ENCODE measurements at regions not wholly inside any gene's neighbourhood (a gene's known extent, or its start where the extent isn't known, plus 50 kb on each side); places are given as distances from the start of the nearest gene placed in this dataset.

GRCh38 chr9:34826999-34827538, 117.1 kb upstream of the CCL21 start:
- no peak overlapping the region for H2AFZ ChIP-seq (ENCODE audit: low read length)
- no peaks in the 10 kb centered on the region for H4K20me1 ChIP-seq (ENCODE audit: insufficient read depth, low read length)
- H3K9me2 ChIP-seq (ENCODE audit: low read depth, low read length): no peaks in the 10 kb centered on the region
- no peak overlapping the region for H3K4me3 ChIP-seq (ENCODE audit: low read depth, low read length, poor library complexity, severe bottlenecking)
- H3F3A ChIP-seq (ENCODE audit: insufficient read depth, low read length): no peaks in the 10 kb centered on the region
- no peaks in the 10 kb centered on the region for H3K79me2 ChIP-seq (ENCODE audit: insufficient read depth, low read length)
- H3K9ac ChIP-seq (ENCODE audit: low read length): no peak overlapping the region
- H3K36me3 ChIP-seq (ENCODE audit: insufficient read depth, low read length): no peaks in the 10 kb centered on the region
- H3K4me2 ChIP-seq (ENCODE audit: low read length): no peak overlapping the region
- no peaks in the 10 kb centered on the region for H3K9me3 ChIP-seq (ENCODE audit: low read length)
- no peaks in the 10 kb centered on the region for H3K27me3 ChIP-seq (ENCODE audit: insufficient read depth, low read length)
- H3K4me1 ChIP-seq (ENCODE audit: insufficient read depth, low read length, severe bottlenecking): no peaks in the 10 kb centered on the region
- H3K27ac ChIP-seq (ENCODE audit: low read depth, low read length, poor library complexity, severe bottlenecking): no peak overlapping the region
- TF ChIP-seq EZH2 (IDR thresholded peaks at IDR 0.05; ENCODE audit: borderline replicate concordance, low read length): no peak
- no peak for TF ChIP-seq CTCF (IDR thresholded peaks at IDR 0.05; ENCODE audit: low read length)

- H3K4me3 ChIP-seq (ENCODE audit: low read depth, low read length, poor library complexity, severe bottlenecking): no peak overlapping the region
- H3K9me2 ChIP-seq (ENCODE audit: low read depth, low read length): no peaks in the 10 kb centered on the region
- no peak overlapping the region for H3K27ac ChIP-seq (ENCODE audit: low read depth, low read length, poor library complexity, severe bottlenecking)
- no peaks in the 10 kb centered on the region for H3K36me3 ChIP-seq (ENCODE audit: insufficient read depth, low read length)
- H4K20me1 ChIP-seq (ENCODE audit: insufficient read depth, low read length): no peaks in the 10 kb centered on the region
- H3K27me3 ChIP-seq (ENCODE audit: insufficient read depth, low read length): no peaks in the 10 kb centered on the region
- H3F3A ChIP-seq (ENCODE audit: insufficient read depth, low read length): no peaks in the 10 kb centered on the region
- H3K79me2 ChIP-seq (ENCODE audit: insufficient read depth, low read length): no peaks in the 10 kb centered on the region
- H3K4me1 ChIP-seq (ENCODE audit: insufficient read depth, low read length, severe bottlenecking): no peaks in the 10 kb centered on the region
- TF ChIP-seq EZH2 (IDR thresholded peaks at IDR 0.05; ENCODE audit: borderline replicate concordance, low read length) (no peak), CTCF (IDR thresholded peaks at IDR 0.05; ENCODE audit: low read length) (no peak)
- H2AFZ ChIP-seq (ENCODE audit: low read length): no peak overlapping the region
- no peak overlapping the region for H3K4me2 ChIP-seq (ENCODE audit: low read length)
- no peaks in the 10 kb centered on the region for H3K9me3 ChIP-seq (ENCODE audit: low read length)
- no peak overlapping the region for H3K9ac ChIP-seq (ENCODE audit: low read length)
Measured at GRCh38 chr9:34825775-34826174, 115.8 kb upstream of the CCL21 start.

GRCh38 chr9:34823778-34824177, 113.8 kb upstream of the CCL21 start:
- TF ChIP-seq EZH2 (IDR thresholded peaks at IDR 0.05; ENCODE audit: borderline replicate concordance, low read length): no peak
- no peak for TF ChIP-seq CTCF (IDR thresholded peaks at IDR 0.05; ENCODE audit: low read length)
- Histone ChIP-seq H4K20me1 (ENCODE audit: insufficient read depth, low read length) (no peaks in the 10 kb centered on the region), H3K27me3 (ENCODE audit: insufficient read depth, low read length) (no peaks in the 10 kb centered on the region)

More at GRCh38 chr9:34823778-34824177, 113.8 kb upstream of the CCL21 start:
- no peaks in the 10 kb centered on the region for H3K9me2 ChIP-seq (ENCODE audit: low read depth, low read length)
- H3K9me3 ChIP-seq (ENCODE audit: low read length): no peaks in the 10 kb centered on the region
- no peak overlapping the region for H3K27ac ChIP-seq (ENCODE audit: low read depth, low read length, poor library complexity, severe bottlenecking)
- no peaks in the 10 kb centered on the region for H3K79me2 ChIP-seq (ENCODE audit: insufficient read depth, low read length)
- no peaks in the 10 kb centered on the region for H3F3A ChIP-seq (ENCODE audit: insufficient read depth, low read length)
- no peak overlapping the region for H3K4me2 ChIP-seq (ENCODE audit: low read length)
- H3K4me1 ChIP-seq (ENCODE audit: insufficient read depth, low read length, severe bottlenecking): no peaks in the 10 kb centered on the region
- H3K36me3 ChIP-seq (ENCODE audit: insufficient read depth, low read length): no peaks in the 10 kb centered on the region
- H3K9ac ChIP-seq (ENCODE audit: low read length): no peak overlapping the region
- H3K4me3 ChIP-seq (ENCODE audit: low read depth, low read length, poor library complexity, severe bottlenecking): no peak overlapping the region
- H2AFZ ChIP-seq (ENCODE audit: low read length): no peak overlapping the region
